ENCODE measurements at regions not wholly inside any gene's neighbourhood (a gene's known extent, or its start where the extent isn't known, plus 50 kb on each side); places are given as distances from the start of the nearest gene placed in this dataset.

DNA sequence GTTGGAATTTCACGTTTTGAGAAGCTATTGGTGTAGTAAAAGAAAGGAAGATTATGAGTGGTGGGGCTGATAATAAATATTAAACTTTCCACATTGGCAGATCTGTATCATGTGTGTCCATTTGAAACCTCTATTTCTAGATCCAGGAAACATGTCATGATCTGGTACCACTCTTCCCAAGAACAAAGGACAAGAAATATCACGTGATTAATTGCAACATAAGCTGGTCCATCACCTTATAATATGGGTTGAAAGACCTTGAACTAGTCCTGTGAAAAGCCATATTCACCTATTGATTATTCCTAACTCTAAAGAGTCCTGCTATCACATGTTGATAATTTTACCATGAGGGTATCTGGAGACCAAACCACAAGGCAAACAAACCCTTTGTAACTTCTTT lies 335.3 kb upstream of the SMIM21 start:
- Histone ChIP-seq H3K9me3 (no peaks in the 10 kb centered on the region), H3K27me3 (no peaks in the 10 kb centered on the region), H3K4me1 (no peaks in the 10 kb centered on the region), H3K4me3 (no peak overlapping the region), H3K36me3 (no peaks in the 10 kb centered on the region), H3K27ac (no peak overlapping the region)
- no peak for ATAC-seq
- 73 to 82% methylated on average over 2 of the region's 2 CpGs for WGBS, 2 donors (ENCODE audit: low coverage in 1 of 2)
- no peak for TF ChIP-seq POLR2A (IDR thresholded peaks at IDR 0.05)
- TF ChIP-seq POLR2AphosphoS5 (IDR thresholded peaks at IDR 0.05), result no peak
- TF ChIP-seq EP300 (IDR thresholded peaks at IDR 0.05), result no peak
- TF ChIP-seq, protein P1, sequence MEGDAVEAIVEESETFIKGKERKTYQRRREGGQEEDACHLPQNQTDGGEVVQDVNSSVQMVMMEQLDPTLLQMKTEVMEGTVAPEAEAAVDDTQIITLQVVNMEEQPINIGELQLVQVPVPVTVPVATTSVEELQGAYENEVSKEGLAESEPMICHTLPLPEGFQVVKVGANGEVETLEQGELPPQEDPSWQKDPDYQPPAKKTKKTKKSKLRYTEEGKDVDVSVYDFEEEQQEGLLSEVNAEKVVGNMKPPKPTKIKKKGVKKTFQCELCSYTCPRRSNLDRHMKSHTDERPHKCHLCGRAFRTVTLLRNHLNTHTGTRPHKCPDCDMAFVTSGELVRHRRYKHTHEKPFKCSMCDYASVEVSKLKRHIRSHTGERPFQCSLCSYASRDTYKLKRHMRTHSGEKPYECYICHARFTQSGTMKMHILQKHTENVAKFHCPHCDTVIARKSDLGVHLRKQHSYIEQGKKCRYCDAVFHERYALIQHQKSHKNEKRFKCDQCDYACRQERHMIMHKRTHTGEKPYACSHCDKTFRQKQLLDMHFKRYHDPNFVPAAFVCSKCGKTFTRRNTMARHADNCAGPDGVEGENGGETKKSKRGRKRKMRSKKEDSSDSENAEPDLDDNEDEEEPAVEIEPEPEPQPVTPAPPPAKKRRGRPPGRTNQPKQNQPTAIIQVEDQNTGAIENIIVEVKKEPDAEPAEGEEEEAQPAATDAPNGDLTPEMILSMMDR (IDR thresholded peaks at IDR 0.05), result no peak

DNA sequence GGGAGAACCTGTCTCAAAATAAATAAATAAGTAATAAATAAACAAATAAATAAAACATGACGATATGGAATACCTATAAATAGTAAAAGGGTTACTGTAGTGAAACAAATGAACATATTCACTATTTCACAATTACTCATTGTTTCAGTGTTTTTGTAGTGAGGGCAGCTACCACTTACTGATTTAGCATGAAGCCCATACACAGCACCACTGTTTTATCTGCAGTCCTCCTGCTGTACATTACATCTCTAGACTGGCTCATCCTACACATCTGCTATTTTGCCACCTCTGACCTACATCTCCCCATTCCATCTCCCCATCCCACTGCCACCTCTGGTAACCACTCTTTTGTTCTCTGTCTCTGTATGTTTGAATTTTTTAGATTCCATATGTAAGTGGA lies 332.7 kb upstream of the SMIM21 start:
- no peak for TF ChIP-seq POLR2A (IDR thresholded peaks at IDR 0.05)
- H3K4me1 ChIP-seq, result no peaks in the 10 kb centered on the region
- no peaks in the 10 kb centered on the region for H3K36me3 ChIP-seq
- H3K27me3 ChIP-seq, result no peaks in the 10 kb centered on the region
- no peaks in the 10 kb centered on the region for H3K9me3 ChIP-seq
- no peak overlapping the region for H3K4me3 ChIP-seq
- WGBS, 2 donors (ENCODE audit: low coverage in 1 of 2), result 17 to 59% methylated on average over 1 of the region's 1 CpG
- ATAC-seq, result no peak
- no peak overlapping the region for H3K27ac ChIP-seq

DNA sequence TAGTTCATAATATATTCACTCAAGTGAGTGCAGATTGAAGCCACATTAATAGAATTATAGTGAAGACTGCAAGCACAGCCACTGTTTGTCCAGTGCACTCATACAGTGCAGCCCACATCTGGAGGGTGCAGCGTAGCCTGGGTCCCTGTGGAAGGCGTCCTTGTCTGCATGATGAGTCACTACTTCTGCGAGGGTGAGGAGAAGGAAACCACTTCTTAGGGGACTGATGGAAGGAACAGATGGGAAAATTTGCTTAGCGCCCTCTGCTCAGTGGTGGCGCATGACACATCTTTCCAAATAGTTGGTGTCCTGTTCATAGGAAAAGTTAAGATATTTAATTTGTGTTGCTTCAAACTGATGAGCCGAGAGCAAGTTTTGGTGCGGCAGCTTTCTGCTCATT lies 330.4 kb upstream of the SMIM21 start:
- TF ChIP-seq POLR2A (IDR thresholded peaks at IDR 0.05) (no peak), POLR2AphosphoS5 (IDR thresholded peaks at IDR 0.05) (no peak), EP300 (IDR thresholded peaks at IDR 0.05) (no peak)
- TF ChIP-seq, protein P1 (IDR thresholded peaks at IDR 0.05), result no peak
- no peak overlapping the region for H3K4me3 ChIP-seq
- H3K27me3 ChIP-seq, result no peaks in the 10 kb centered on the region
- WGBS, 2 donors (ENCODE audit: low coverage in 1 of 2), result 62 to 63% methylated on average over 4 to 7 of the region's 7 CpGs
- no peaks in the 10 kb centered on the region for H3K4me1 ChIP-seq
- no peaks in the 10 kb centered on the region for H3K36me3 ChIP-seq
- no peak overlapping the region for H3K27ac ChIP-seq
- ATAC-seq, result no peak
- H3K9me3 ChIP-seq, result no peaks in the 10 kb centered on the region

DNA sequence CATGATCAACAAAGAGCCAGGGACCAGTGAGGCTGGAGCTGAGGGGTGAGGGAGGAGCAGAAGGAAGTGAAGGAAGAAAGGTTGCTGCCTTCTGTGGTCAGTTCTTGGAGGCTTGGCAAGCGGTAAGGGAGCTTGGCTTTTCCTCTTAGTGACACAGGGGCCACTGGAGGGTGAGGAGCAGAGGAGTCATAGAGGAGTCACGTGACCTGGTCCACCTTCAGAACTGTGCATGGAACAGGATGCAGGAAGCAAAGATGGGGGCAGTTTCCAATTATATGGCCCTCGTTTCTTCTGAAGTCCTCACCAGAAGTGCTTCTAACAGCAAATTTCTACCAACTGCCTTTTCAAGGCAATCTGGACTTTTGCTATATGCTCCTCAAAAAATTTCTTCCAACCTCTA lies 326.9 kb upstream of the SMIM21 start:
- Histone ChIP-seq H3K4me1 (peaks cover 0 to 4% (median 0%) of the 10 kb centered on the region in 3 donors), H3K9me3 (no peaks in the 10 kb centered on the region), H3K4me3 (no peak overlapping the region), H3K36me3 (no peaks in the 10 kb centered on the region), H3K27me3 (no peaks in the 10 kb centered on the region), H3K27ac (no peak overlapping the region)
- TF ChIP-seq POLR2AphosphoS5 (IDR thresholded peaks at IDR 0.05), result no peak
- no peak for TF ChIP-seq EP300 (IDR thresholded peaks at IDR 0.05)
- TF ChIP-seq, protein P1 (IDR thresholded peaks at IDR 0.05), result no peak
- no peak for TF ChIP-seq POLR2A (IDR thresholded peaks at IDR 0.05)
- WGBS, 2 donors (ENCODE audit: low coverage in 1 of 2), result 86 to 87% methylated on average over 2 of the region's 3 CpGs
- ATAC-seq, result no peak

DNA sequence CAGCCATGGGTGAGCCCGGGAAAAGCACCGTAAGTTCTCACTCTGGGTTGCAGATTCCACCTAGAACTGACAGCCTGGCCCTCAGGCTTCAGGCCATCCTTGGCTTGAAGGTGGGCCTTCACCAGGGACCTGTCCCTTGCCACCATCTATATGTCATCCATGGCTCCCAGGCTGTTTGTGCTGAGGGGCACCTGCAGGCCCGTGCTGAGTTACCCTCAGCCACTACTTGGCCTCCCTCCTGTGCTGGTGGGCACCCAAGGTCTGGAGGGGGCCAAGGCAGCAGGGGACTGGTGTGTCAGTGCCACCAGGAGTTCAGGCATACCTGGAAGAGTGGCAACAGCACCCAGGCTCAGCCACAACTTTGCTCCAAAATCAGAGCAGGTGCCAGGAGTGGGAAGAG lies 326.2 kb upstream of the SMIM21 start:
- TF ChIP-seq EP300 (IDR thresholded peaks at IDR 0.05) (no peak), POLR2AphosphoS5 (IDR thresholded peaks at IDR 0.05) (no peak), POLR2A (IDR thresholded peaks at IDR 0.05) (no peak)
- TF ChIP-seq, protein P1 (IDR thresholded peaks at IDR 0.05), result no peak
- H3K36me3 ChIP-seq, result no peaks in the 10 kb centered on the region
- ATAC-seq, result peak; percentile 10
- no peaks in the 10 kb centered on the region for H3K9me3 ChIP-seq
- H3K4me1 ChIP-seq, result peaks cover 0 to 4% (median 0%) of the 10 kb centered on the region in 3 donors
- no peaks in the 10 kb centered on the region for H3K27me3 ChIP-seq
- no peak overlapping the region for H3K27ac ChIP-seq
- no peak overlapping the region for H3K4me3 ChIP-seq
- WGBS, 2 donors (ENCODE audit: low coverage in 1 of 2), result 80 to 100% methylated on average over 1 to 2 of the region's 3 CpGs
